ENCODE measurements at regions not wholly inside any gene's neighbourhood (a gene's known extent, or its start where the extent isn't known, plus 50 kb on each side); places are given as distances from the start of the nearest gene placed in this dataset.

GRCh38 chr5:17879276-17879675 is 245.0 kb downstream of the TAF11L14 start:
- H3K9me3 ChIP-seq (ENCODE audit: control insufficient read depth, low read depth, low read length): no peaks in the 10 kb centered on the region
- H2AFZ ChIP-seq (ENCODE audit: control insufficient read depth, low read length): no peak overlapping the region
- dilution Hi-C loops (cut with MboI; ENCODE audit: extremely low pct_ligation_motif_present, low sequenced_read_pairs): no loop called here
- H3K79me2 ChIP-seq (ENCODE audit: control insufficient read depth, insufficient read depth, low read length): no peaks in the 10 kb centered on the region
- H3K27ac ChIP-seq (ENCODE audit: control insufficient read depth, insufficient read depth, low read length): no peak overlapping the region
- H4K20me1 ChIP-seq (ENCODE audit: control insufficient read depth, extremely low read depth, insufficient read depth, low read length): no peaks in the 10 kb centered on the region
- peaks cover 19% of the 10 kb centered on the region for H3K4me1 ChIP-seq (ENCODE audit: control insufficient read depth, extremely low read depth, insufficient read depth, low read length)
- H3K4me2 ChIP-seq (ENCODE audit: control insufficient read depth, extremely low read depth, insufficient read depth, low read depth, low read length): no peak overlapping the region
- no peaks in the 10 kb centered on the region for H3K9me1 ChIP-seq (ENCODE audit: control insufficient read depth, extremely low read depth, insufficient read depth, low read length)
- no peaks in the 10 kb centered on the region for H3K27me3 ChIP-seq (ENCODE audit: control insufficient read depth, extremely low read depth, insufficient read depth, low read length)
- FAIRE-seq (peak; percentile 93), DNase-seq (ENCODE audit: low read depth, low spot score) (no peak)
- no peak overlapping the region for H3K9ac ChIP-seq (ENCODE audit: control insufficient read depth, extremely low read depth, insufficient read depth, low read length)
- H3K4me3 ChIP-seq (ENCODE audit: control insufficient read depth in 2 of 3, extremely low read depth in 1 of 3, insufficient read depth in 2 of 3, low read depth in 1 of 3, low read length in 3 of 3): no peak overlapping the region
- H3K36me3 ChIP-seq (ENCODE audit: control insufficient read depth in 2 of 2, extremely low read depth in 1 of 2, insufficient read depth in 2 of 2, low read length in 2 of 2): no peaks in the 10 kb centered on the region
- TF ChIP-seq CTCF (optimal IDR thresholded peaks at IDR 0.05 in 1 of 3, IDR thresholded peaks at IDR 0.05 in 1 of 3, conservative IDR thresholded peaks at IDR 0.05 in 1 of 3; ENCODE audit: extremely low read depth in 1 of 3, insufficient read depth in 2 of 3, low read length in 3 of 3) (no peak), EZH2 (IDR thresholded peaks at IDR 0.05; ENCODE audit: low read length) (no peak)

GRCh38 chr5:17880869-17881268 is 246.6 kb downstream of the TAF11L14 start:
- Histone ChIP-seq H3K9me3 (ENCODE audit: control insufficient read depth, low read depth, low read length) (no peaks in the 10 kb centered on the region), H3K9ac (ENCODE audit: control insufficient read depth, extremely low read depth, insufficient read depth, low read length) (no peak overlapping the region), H3K4me1 (ENCODE audit: control insufficient read depth, extremely low read depth, insufficient read depth, low read length) (peaks cover 19% of the 10 kb centered on the region), H4K20me1 (ENCODE audit: control insufficient read depth, extremely low read depth, insufficient read depth, low read length) (no peaks in the 10 kb centered on the region), H3K79me2 (ENCODE audit: control insufficient read depth, insufficient read depth, low read length) (no peaks in the 10 kb centered on the region), H3K4me3 (ENCODE audit: control insufficient read depth in 2 of 3, extremely low read depth in 1 of 3, insufficient read depth in 2 of 3, low read depth in 1 of 3, low read length in 3 of 3) (no peak overlapping the region), H3K9me1 (ENCODE audit: control insufficient read depth, extremely low read depth, insufficient read depth, low read length) (no peaks in the 10 kb centered on the region), H2AFZ (ENCODE audit: control insufficient read depth, low read length) (no peak overlapping the region), H3K27me3 (ENCODE audit: control insufficient read depth, extremely low read depth, insufficient read depth, low read length) (no peaks in the 10 kb centered on the region), H3K27ac (ENCODE audit: control insufficient read depth, insufficient read depth, low read length) (no peak overlapping the region), H3K36me3 (ENCODE audit: control insufficient read depth in 2 of 2, extremely low read depth in 1 of 2, insufficient read depth in 2 of 2, low read length in 2 of 2) (no peaks in the 10 kb centered on the region), H3K4me2 (ENCODE audit: control insufficient read depth, extremely low read depth, insufficient read depth, low read depth, low read length) (no peak overlapping the region)
- TF ChIP-seq CTCF (optimal IDR thresholded peaks at IDR 0.05 in 1 of 3, IDR thresholded peaks at IDR 0.05 in 1 of 3, conservative IDR thresholded peaks at IDR 0.05 in 1 of 3; ENCODE audit: extremely low read depth in 1 of 3, insufficient read depth in 2 of 3, low read length in 3 of 3) (no peak), EZH2 (IDR thresholded peaks at IDR 0.05; ENCODE audit: low read length) (no peak)
- FAIRE-seq (no peak), DNase-seq (ENCODE audit: low read depth, low spot score) (no peak)
- dilution Hi-C loops (cut with MboI; ENCODE audit: extremely low pct_ligation_motif_present, low sequenced_read_pairs): no loop called here
